Peyer's patch (tissue), 4 donors: ENCODE measurements at regions not wholly inside any gene's neighbourhood (a gene's known extent, or its start where the extent isn't known, plus 50 kb on each side); places are given as distances from the start of the nearest gene placed in this dataset.

Experiments
- DNase-seq, 3 donors: peaks; one replicate each; pipeline ENCODE4 v3.0.0-alpha.2; 2017 to 2019
- H3K27ac ChIP-seq, 4 donors: fragments of 200-600 bp; sonication (generic); one replicate each; pipeline ENCODE4 v1.5.1; 2016 to 2019
- H3K27me3 ChIP-seq, 2 donors: fragments of 200-600 bp; sonication (generic); one replicate each; pipeline ENCODE4 v1.5.1; 2019
- H3K36me3 ChIP-seq, 3 donors: fragments of 200-600 bp; sonication (generic); one replicate each; pipeline ENCODE4 v1.5.1; 2016 to 2019
- H3K4me1 ChIP-seq, 4 donors: fragments of 200-600 bp; sonication (generic); one replicate each; pipeline ENCODE4 v1.5.1; 2016 to 2019
- H3K4me3 ChIP-seq, 4 donors: fragments of 200-600 bp; sonication (generic); 1 replicate in 3 of 4; 2 replicates in 1 of 4; pipeline ENCODE4 v1.5.1; 2016 to 2019; ENCODE audit warnings: mild to moderate bottlenecking in 1 of 4
- H3K9me3 ChIP-seq, 4 donors: fragments of 200-600 bp; sonication (generic); one replicate each; pipeline ENCODE4 v1.5.1; 2016 to 2019; ENCODE audit warnings: mild to moderate bottlenecking in 1 of 4
- POLR2A ChIP-seq, 2 donors: fragments of 450-650 bp; IDR thresholded peaks; one replicate each; pipeline ENCODE4 v1.5.1; 2017; ENCODE audit warnings: antibody characterized with exemption in 2 of 2, mild to moderate bottlenecking in 2 of 2, moderate library complexity in 2 of 2
- TF ChIP-seq, protein P1 (sequence below), 6 experiments: fragments of 450-650 bp in 4 of 6; fragments of 200-600 bp in 2 of 6; sonication (generic) in 1 of 6; IDR thresholded peaks; one replicate each; pipeline ENCODE4 v1.5.1; 2017 to 2019; ENCODE audit warnings: antibody characterized with exemption in 6 of 6, mild to moderate bottlenecking in 3 of 6, moderate library complexity in 1 of 6

DNA sequence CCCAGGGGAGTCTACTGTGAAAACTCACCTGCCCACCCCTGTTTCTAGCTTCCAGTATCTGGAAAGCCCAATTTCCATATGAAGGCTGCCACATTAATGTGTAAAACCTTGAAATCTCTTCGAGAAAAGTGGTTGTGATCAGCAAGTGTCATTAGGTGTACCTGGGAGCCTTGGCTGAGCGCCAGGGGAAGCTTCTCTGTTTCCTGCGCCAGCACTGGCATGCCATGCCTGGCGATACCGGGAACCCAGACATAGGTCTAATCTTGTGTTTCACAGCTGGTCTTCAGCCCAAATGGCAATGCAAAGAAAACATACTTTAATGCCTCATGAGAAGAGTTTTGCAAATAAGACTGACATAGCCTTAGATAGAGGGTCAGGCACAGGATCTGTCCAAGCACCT lies 101.6 kb downstream of the TENT4A start:
- TF ChIP-seq POLR2A (IDR thresholded peaks at IDR 0.05) = no peak
- TF ChIP-seq, protein P1, sequence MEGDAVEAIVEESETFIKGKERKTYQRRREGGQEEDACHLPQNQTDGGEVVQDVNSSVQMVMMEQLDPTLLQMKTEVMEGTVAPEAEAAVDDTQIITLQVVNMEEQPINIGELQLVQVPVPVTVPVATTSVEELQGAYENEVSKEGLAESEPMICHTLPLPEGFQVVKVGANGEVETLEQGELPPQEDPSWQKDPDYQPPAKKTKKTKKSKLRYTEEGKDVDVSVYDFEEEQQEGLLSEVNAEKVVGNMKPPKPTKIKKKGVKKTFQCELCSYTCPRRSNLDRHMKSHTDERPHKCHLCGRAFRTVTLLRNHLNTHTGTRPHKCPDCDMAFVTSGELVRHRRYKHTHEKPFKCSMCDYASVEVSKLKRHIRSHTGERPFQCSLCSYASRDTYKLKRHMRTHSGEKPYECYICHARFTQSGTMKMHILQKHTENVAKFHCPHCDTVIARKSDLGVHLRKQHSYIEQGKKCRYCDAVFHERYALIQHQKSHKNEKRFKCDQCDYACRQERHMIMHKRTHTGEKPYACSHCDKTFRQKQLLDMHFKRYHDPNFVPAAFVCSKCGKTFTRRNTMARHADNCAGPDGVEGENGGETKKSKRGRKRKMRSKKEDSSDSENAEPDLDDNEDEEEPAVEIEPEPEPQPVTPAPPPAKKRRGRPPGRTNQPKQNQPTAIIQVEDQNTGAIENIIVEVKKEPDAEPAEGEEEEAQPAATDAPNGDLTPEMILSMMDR (IDR thresholded peaks at IDR 0.05) = no peak
- Histone ChIP-seq H3K4me1 (peaks cover 0 to 7% (median 0%) of the 10 kb centered on the region in 4 donors), H3K27me3 (no peaks in the 10 kb centered on the region), H3K4me3 (no peak overlapping the region), H3K9me3 (no peaks in the 10 kb centered on the region), H3K27ac (no peak overlapping the region), H3K36me3 (no peaks in the 10 kb centered on the region)
- peak in 1 of 3 donors; percentile 50 for DNase-seq

DNA sequence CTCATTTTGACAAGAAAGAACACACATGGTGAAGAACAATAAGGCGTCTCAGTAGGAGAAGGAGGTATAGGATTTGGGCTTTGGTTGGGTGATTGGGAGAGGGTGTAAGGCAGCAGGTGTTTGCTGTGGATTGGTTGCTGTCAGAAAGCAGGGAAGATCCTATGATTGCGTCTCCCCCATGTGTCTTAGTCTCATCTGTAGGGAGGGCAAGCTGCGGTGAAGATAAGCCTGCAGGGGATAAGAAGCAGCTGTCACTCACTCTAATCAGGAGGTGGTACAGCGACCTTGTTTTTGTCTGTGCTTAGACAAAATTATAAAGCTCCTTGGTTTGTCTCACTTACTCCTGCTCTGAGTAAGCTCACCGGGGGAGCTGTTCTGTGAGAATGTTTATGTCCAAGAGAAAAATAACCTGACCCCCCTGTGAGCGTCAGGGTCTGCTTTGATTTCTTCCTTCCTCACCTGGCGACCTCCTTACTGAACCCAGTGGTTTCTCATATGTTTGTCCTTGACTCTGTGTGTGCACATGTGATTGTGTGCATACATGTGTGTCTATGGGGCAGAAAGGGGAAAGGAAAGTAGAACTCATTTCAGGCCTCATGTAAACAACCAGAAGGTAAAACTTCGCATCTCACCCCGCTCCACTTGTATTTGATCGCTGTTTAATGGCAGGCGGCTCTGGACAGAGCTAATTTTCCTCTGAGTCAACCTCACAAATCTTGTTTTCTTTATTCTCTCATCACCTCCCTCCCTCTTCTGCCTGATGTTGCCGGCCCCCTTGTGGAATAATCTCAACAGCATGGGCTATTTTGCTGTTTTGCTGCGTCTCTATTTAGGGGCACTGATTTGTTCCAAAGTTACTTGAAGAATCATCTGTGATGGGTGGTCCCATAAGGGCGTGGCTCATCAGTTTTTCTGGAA lies 105.6 kb downstream of the TENT4A start:
- TF ChIP-seq, protein P1 (IDR thresholded peaks at IDR 0.05) = no peak
- TF ChIP-seq POLR2A (IDR thresholded peaks at IDR 0.05) = no peak
- peaks cover 0 to 7% (median 0%) of the 10 kb centered on the region in 4 donors for H3K9me3 ChIP-seq
- no peaks in the 10 kb centered on the region for H3K27me3 ChIP-seq
- no peak overlapping the region for H3K4me3 ChIP-seq
- no peak for DNase-seq
- H3K4me1 ChIP-seq = no peaks in the 10 kb centered on the region
- H3K36me3 ChIP-seq = no peaks in the 10 kb centered on the region
- no peak overlapping the region for H3K27ac ChIP-seq

DNA sequence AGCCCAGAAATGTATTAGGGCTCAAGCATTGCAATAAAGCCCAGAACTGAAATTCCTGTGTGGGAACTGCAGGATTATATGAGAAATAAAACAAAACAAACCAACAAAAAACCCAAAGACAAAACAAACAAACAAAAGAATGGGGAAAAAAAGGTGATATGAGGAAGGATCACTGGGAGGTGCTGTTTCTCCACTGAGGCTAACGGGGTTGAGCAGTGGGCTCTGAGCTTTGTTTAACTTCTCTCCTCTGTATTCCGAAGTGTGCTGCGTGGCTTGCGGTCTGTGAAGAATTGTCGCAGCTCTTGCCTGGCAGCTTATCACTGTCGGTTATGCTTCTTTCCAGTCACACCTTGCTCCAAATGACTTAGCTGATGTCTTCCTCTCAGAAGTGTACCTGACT lies 106.3 kb downstream of the TENT4A start:
- Histone ChIP-seq H3K27me3 (no peaks in the 10 kb centered on the region), H3K9me3 (peaks cover 0 to 7% (median 0%) of the 10 kb centered on the region in 4 donors), H3K27ac (no peak overlapping the region), H3K4me1 (no peaks in the 10 kb centered on the region), H3K4me3 (no peak overlapping the region), H3K36me3 (no peaks in the 10 kb centered on the region)
- TF ChIP-seq, protein P1 (IDR thresholded peaks at IDR 0.05) = no peak
- no peak for TF ChIP-seq POLR2A (IDR thresholded peaks at IDR 0.05)
- DNase-seq = no peak

DNA sequence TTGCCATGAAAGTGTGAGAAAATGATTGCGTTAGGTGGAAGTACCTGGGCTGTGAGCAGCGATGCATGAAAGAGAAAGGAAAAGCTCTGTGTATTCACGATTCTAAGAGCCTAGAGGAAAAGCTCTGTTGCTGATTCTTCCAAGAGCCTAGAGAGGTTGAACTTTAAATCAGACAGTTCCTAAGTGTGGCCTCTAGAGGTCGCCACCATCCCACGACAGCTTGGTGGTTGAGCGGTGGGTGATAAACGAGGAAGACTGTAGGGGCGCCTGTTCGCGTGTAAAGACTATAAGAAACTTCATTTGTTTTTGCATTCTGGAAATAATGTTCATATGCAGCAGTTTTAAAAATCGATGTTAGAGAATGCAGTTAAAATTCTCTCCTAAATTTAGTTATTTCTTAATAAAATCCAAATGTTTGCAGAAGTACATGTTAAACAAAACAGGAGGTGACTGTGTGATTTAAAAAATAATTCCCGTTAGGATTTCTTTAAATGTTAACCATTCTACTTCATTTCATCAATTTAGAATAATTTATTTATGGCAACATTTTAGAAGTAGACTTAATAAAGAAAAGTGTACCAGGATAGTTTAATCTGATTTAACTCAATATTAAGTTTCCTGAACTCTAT lies 107.7 kb downstream of the TENT4A start:
- no peaks in the 10 kb centered on the region for H3K27me3 ChIP-seq
- peaks cover 0 to 7% (median 0%) of the 10 kb centered on the region in 4 donors for H3K9me3 ChIP-seq
- no peak overlapping the region for H3K4me3 ChIP-seq
- no peak for TF ChIP-seq POLR2A (IDR thresholded peaks at IDR 0.05)
- TF ChIP-seq, protein P1 (IDR thresholded peaks at IDR 0.05) = peak in 5 of 6 experiments; percentile 14 to 55 (median 41)
- H3K4me1 ChIP-seq = no peaks in the 10 kb centered on the region
- DNase-seq = no peak
- H3K27ac ChIP-seq = no peak overlapping the region
- H3K36me3 ChIP-seq = no peaks in the 10 kb centered on the region

DNA sequence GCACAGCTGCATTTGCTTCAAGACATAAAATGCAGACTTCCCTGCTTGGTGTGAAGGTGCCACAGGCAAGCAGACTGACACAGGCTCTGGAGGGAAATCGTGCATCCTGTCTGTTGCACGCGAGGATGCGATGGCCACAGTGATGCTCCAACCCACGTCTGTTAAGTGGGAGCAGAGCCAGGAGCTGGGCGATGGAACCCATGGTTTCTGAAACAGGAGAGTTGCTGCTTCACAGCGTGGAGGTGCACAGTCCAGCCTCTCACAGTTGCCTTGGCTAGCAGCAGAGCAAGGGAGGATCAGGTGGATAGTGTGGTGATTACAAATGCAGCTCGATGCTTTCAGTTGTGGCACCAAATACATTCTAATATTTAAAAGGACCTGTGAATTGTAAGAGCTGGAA lies 108.8 kb downstream of the TENT4A start:
- TF ChIP-seq, protein P1 (IDR thresholded peaks at IDR 0.05) = no peak
- TF ChIP-seq POLR2A (IDR thresholded peaks at IDR 0.05) = no peak
- no peaks in the 10 kb centered on the region for H3K27me3 ChIP-seq
- no peak for DNase-seq
- peaks cover 0 to 7% (median 0%) of the 10 kb centered on the region in 4 donors for H3K9me3 ChIP-seq
- H3K4me3 ChIP-seq = no peak overlapping the region
- no peaks in the 10 kb centered on the region for H3K36me3 ChIP-seq
- H3K4me1 ChIP-seq = no peaks in the 10 kb centered on the region
- H3K27ac ChIP-seq = no peak overlapping the region
